ENCODE measurements at regions not wholly inside any gene's neighbourhood (a gene's known extent, or its start where the extent isn't known, plus 50 kb on each side); places are given as distances from the start of the nearest gene placed in this dataset.

DNA sequence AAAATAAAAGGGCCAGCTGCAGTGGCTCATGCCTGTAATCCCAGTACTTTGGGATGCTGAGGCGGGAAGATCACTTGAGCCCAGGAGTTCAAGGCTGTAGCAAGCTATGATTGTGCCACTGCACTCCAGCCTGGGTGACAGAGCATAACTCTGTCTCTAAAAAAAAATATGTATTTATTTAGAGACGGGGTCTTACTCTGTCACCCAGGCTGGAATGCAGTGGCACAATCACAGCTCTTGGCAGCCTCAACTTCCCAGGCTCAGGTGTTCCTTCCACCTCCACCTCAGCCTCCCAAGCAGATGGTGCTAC lies 179.3 kb upstream of the ATF7IP start:
- CTCF ChIA-PET: interaction anchor here (0.8 to 3.3 kb wide), 32 partner anchors 10 to 531 kb away, joined by 3 to 28 read pairs (median 4); no protein-coding TSS in a partner anchor
- TF ChIP-seq CTCF (IDR thresholded peaks at IDR 0.05; ENCODE audit: control extremely low read depth, extremely low read depth, low read depth, missing control alignments): no peak
- POLR2A ChIA-PET: no interaction called here
- DNase-seq (ENCODE audit: extremely low spot score): no peak

DNA sequence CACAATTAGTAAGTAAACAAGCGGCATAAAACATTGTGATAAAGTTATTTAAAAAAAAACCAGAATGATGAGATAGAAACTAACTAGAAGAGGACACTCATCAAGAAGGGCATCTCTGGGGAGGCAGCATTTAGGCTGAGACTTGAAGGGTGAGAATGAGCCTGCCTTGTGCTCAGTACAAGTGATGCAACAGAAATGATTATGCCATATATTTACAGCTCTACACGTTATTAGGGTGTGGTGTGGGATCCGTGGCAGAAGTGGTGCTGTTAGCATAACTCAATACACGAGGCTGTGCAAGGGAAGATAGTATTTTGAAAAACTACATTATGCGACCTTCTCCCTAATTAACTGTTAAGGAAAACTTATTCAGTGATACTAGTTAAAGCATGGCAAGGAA lies 178.5 kb upstream of the ATF7IP start:
- DNase-seq (ENCODE audit: extremely low spot score): no peak
- no peak for TF ChIP-seq CTCF (IDR thresholded peaks at IDR 0.05; ENCODE audit: control extremely low read depth, extremely low read depth, low read depth, missing control alignments)
- CTCF ChIA-PET: interaction anchor here (1.0 to 2.9 kb wide), 9 partner anchors 12 to 443 kb away, joined by 3 to 12 read pairs (median 5); no protein-coding TSS in a partner anchor
- POLR2A ChIA-PET: no interaction called here

- no peak for TF ChIP-seq CTCF (IDR thresholded peaks at IDR 0.05; ENCODE audit: control extremely low read depth, extremely low read depth, low read depth, missing control alignments)
- CTCF ChIA-PET: interaction anchor here (1.2 to 2.9 kb wide), 4 partner anchors 11 to 396 kb away, joined by 3 to 11 read pairs (median 4); no protein-coding TSS in a partner anchor
- POLR2A ChIA-PET: no interaction called here
- DNase-seq (ENCODE audit: extremely low spot score): no peak
Observed at GRCh38 chr12:14187966-14188365, 177.5 kb upstream of the ATF7IP start.

- CTCF ChIA-PET: interaction anchor here (1.7 to 2.9 kb wide), 2 partner anchors 10 to 21 kb away, joined by 5 to 11 read pairs; no protein-coding TSS in a partner anchor
Observed at GRCh38 chr12:14188744-14189143, 176.7 kb upstream of the ATF7IP start.

GRCh38 chr12:14190694-14191093 lies 174.8 kb upstream of the ATF7IP start:
- no peak for DNase-seq (ENCODE audit: extremely low spot score)
- TF ChIP-seq CTCF (IDR thresholded peaks at IDR 0.05; ENCODE audit: control extremely low read depth, extremely low read depth, low read depth, missing control alignments): no peak
- ChIA-PET POLR2A (no interaction called here), CTCF (no interaction called here)

More at GRCh38 chr12:14188744-14189143, 176.7 kb upstream of the ATF7IP start:
- no peak for DNase-seq (ENCODE audit: extremely low spot score)
- POLR2A ChIA-PET: no interaction called here
- TF ChIP-seq CTCF (IDR thresholded peaks at IDR 0.05; ENCODE audit: control extremely low read depth, extremely low read depth, low read depth, missing control alignments): no peak

GRCh38 chr12:14191612-14192011 lies 173.9 kb upstream of the ATF7IP start:
- POLR2A ChIA-PET: no interaction called here
- CTCF ChIA-PET: no interaction called here
- DNase-seq (ENCODE audit: extremely low spot score): no peak
- TF ChIP-seq CTCF (IDR thresholded peaks at IDR 0.05; ENCODE audit: control extremely low read depth, extremely low read depth, low read depth, missing control alignments): no peak

DNA sequence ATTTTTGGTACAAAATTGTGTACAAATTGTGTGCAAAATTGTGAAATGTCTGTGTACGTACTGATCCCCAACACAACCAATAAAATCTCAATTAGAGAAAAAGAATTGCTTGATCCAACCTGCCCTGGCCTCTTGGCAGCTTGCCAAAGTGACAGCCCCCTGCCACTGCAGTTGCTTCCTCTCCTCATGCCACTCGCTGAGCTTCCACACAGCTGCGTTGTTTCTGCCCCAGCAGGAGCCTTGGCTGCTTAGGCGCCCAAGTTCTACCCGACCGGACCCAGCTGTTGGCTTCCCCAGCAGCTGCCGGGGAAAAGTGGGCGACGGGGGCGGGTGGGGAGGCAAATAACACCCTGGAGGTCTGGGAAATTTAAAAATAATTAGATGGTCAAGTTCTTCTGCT lies 171.8 kb upstream of the ATF7IP start:
- POLR2A ChIA-PET: no interaction called here
- CTCF ChIA-PET: no interaction called here
- DNase-seq (ENCODE audit: extremely low spot score): no peak
- TF ChIP-seq CTCF (IDR thresholded peaks at IDR 0.05; ENCODE audit: control extremely low read depth, extremely low read depth, low read depth, missing control alignments): no peak

All from GM10248 (cell line).